GM20431 (cell line): ENCODE measurements at regions not wholly inside any gene's neighbourhood (a gene's known extent, or its start where the extent isn't known, plus 50 kb on each side); places are given as distances from the start of the nearest gene placed in this dataset.

Source experiments
- in situ Hi-C: fragments of 300-500 bp; cut with MseI, MboI; formaldehyde crosslinking; loops from one replicate; pipeline ENCODE4 v1.15.0; 2020; ENCODE audit warnings: low sequenced_read_pairs; ENCODE audit not compliant: unreplicated experiment

DNA sequence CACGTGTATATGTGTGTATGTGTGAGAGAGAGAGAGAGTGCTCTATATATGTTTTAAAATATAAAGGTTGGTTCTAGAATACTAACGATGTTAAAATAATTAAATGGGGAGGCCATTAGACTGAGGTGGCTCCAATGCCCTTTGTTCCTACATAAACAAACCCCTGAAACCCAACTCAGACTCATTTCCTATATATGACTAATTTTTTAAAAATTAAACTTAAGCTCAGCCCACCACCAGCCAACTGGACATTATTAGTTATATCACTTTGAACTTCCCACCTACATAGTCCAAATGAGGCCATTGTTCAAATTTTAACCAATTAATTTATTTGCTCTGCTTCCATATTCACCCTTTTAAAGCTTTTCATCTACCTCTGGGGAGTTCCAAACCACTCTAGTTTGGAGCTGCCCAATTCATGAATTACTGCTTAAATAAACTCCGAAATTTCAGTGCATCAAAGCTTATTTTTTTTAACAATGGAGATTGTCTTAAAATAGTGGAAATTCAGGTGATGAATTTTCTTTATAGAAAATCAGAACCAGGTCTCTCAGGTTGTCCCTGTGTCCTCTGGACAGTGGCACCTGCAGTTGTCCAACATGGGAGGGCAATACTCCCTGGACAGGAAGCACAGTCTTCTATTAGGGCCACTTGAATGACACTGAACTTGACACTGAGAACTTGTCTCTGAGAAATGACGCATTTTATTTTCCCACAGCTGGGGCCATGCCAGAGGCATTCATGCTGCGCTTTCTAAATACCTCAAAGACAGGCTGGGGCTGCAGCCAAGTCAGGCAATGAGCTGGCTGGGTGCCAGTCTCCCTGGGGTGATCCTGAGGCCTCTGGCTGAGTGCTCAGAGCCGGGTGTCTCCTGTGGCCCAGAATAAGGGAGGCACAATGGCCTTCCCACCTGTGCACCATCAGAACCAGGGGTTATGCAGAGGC, 109.5 kb upstream of the TMEM72 start:
- in situ Hi-C loops = no loop called here

DNA sequence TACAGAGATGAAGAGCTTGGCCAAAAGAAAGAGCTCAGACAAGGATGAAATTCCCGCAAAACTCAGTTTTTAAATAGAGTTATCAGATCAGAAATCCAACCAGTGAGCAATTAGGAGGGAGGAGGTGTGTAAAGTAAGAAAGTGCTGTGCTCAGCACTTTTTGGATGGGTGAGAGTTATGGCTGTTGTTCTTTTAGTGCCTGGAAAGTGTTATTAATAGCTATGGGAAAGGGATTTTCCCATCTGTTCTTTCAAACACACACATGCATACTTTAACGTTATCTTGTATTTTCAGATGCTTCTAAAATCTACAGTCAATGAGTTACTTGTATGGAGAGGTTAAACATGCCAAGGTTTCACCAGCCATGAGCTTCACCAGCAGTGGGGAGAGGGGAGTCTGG, 107.3 kb upstream of the TMEM72 start:
- in situ Hi-C loops = no loop called here

DNA sequence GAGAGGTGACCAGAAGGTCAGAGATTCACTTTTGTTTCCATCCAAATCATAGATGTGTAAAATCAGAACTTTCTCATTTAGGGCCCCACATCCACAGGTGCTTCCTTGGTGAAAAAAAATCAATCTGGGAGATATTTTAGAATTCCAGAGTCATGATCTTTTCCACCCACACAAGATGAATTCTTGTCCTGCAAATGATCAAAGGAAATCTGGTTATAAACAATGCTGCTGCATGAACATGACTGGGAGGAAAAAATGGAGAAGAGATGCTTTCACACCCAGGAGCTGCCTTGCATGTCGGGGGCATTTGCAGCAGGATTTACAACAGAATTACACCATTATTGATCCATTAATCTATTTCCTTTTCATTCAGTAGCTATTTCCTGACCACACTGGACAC, 106.5 kb upstream of the TMEM72 start:
- in situ Hi-C loops = no loop called here

DNA sequence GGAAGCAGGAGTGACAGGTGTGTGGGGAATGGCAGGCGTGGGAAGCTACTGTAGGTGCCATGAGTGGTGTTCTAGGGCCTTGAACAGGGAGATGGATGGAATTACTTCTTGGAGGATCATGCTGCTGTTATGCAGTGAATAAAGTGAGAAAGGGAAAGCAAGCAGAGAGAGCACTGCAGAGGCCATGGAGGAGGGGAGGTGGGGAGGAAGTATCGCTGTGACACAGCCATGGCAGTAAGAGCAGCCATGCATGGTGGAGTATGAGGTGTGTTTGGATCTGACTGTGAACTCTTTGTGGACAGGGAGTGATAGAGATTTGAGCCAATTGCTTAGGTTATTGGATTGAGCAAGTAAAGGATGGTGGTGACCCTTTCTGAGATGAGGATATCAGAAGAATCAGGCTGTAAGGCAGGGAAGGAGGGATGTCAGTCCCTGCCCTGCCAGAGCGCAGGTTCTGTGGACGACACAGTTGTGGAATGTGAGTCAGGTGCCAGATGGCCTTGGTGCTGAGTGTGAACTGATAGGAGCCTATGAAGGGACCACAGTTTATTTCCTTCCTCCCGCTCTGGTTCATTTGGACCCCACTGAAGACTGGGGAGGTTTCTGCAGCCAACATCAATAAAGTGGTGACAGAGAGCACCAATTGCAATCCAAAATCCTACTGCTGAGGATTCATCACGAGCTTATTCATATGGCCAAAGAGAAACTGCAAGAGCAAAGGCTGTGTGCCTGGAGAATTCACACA, 105.5 kb upstream of the TMEM72 start:
- in situ Hi-C loops = no loop called here

DNA sequence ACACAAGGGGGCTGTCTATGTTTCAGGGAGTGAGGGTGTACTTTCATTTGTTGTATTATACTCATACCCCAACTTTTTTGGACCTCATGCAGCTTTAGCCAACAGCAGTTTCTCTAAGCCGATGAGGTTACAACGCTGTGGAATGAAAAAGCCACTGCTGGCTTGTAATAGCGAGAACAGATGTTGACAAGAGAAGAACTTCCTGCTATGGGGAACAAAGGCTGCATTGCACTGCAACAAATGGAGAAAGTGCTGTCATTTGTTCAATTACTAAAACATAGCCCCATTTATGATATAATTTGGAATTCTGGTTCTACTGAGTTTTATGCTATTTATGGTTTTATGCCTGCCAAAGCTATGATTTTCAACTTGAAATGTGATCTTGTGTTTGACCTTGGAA, 104.2 kb upstream of the TMEM72 start:
- in situ Hi-C loops = no loop called here

DNA sequence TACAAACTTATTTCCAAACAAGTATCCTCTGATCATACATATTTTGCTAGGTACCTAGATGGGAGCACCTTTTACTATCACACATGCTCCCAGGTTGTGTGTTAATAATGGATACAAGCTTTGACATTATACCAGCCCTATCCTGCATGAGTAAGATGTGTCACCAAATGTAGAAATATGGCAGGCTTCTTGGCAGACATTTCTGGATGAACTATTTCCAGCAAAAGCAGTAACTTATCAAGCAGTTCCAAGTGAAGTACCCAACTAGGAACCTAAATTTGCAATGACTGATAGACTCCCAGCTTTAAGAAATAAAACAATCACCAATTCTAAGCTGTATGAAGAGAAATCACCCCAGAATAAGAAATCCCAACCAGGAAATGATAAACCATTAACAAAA, 103.7 kb upstream of the TMEM72 start:
- in situ Hi-C loops = no loop called here

DNA sequence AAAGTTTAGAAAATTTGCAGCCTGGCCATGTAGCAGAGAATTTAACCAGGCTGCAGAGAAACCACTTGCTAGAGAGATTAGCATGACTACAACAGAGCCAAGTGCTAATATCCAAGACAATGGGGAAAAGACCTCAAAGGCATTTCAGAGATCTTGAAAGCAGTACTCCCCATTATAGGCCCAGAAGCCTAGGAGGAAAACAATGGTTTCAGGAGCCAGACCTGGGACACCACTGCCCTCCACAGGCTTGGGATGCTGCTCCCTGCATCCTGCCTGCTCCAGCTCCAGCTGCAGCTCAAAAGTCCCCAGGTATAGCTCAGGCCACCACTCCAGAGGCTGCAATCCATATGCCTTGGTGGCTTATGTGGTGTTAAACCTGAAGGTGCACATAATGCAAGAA, 101.5 kb upstream of the TMEM72 start:
- in situ Hi-C loops = no loop called here

DNA sequence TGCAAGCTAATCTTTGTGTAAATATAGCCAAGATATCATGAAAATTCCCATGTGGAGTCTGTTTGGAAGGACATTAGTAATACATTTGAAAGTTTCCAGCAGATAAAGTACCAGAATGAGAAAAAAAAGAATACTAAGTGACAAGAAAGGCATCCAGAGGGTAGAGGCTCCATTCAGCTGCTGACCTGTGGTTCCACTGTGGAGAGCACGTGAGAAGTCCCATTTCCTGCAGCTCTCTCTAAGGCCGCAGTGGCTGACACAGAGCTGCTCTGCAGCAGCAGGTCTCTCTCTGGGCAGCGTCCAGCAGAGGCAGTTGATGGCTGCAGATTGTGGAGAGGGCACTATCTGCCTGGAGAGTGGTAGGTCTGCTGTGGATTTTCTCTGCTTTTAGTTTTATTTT, 100.1 kb upstream of the TMEM72 start:
- in situ Hi-C loops = no loop called here

DNA sequence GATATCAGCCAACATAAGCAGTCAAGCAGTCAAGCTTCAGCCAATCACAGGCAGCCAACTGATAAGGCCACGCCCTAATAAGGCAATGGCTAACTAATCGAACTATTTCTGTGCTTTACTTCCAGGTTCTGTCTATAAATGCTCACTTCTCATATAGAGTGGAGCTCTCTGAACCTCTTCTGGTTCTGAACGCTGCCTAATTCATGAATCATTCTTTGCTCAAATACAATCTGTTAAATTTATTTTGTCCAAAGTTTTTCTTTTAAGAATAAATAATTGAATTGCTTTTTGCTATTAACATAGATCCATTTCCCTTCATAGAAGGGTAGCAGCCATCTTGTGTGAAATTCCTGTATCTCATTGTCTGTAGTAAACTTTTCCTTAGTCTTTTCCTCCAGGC, 97.9 kb upstream of the TMEM72 start:
- in situ Hi-C loops = no loop called here

DNA sequence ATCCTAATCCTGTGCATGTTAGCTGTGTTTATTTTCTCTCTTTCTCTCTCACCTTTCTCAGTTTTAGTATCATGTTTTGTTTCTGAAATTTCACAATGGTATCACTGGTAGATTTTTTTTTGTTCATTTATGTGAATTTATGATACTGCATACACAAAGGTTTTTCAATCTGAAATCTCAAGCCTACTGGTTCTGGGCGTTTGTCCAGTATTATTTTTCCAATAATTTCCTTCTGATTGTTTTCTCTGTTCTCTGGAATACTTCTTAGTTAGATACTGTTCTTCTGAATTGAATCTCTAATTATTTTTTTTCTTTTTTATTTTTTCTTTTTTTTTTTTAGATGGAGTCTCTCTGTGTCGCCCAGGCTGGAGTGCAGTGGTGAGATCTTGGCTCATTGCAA, 96.2 kb upstream of the TMEM72 start:
- in situ Hi-C loops = no loop called here

DNA sequence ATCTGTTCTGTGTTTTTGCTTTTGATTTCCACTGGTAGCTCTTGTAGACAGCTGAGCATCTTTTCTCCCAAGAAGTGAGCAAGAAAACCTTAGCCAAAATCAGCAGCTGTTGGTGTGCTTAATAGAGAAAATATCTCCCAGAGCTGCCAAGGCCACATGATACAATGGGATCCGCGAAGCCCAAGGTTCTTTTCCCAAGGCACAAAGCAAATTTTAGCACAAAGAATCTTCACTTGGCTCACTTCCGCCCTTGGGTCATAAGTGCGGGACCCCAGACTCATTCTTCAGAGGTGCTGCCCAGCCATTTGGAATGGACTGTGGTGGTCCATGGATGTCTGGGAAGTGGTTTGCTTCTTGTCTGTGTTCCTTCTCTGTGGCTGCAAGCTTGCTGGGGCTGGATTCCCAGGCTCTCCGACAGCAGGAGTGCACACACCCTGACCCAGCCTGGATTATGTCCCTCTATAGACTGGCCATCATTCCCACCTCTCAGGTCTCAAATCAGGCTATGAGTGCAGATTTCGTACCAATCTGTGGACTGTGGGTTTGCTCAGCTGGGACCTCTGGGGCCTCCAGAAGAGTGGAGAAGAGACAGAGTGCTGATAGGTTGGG, 93.0 kb upstream of the TMEM72 start:
- in situ Hi-C loops = no loop called here

DNA sequence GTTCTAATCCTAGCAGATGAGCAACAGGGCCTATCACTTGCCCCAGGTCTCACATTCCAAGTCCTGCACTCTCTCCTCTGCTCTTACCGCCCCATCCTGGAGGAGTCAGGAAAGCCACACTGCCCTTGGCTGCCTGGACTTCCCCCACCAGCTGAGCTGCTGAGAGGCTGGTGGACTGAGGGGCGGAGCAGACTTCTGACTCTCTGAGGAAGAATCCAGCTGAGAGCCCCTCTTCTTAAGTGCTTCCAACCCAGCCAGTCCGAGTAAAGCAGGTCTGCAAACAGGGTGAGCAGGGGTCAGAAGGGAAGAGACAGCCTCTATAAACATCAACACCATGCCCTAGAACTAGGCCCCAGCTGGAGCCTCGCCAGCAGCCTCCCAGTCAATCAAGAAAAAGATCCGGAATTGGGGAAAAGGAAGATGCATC, 92.4 kb upstream of the TMEM72 start:
- in situ Hi-C loops = no loop called here

DNA sequence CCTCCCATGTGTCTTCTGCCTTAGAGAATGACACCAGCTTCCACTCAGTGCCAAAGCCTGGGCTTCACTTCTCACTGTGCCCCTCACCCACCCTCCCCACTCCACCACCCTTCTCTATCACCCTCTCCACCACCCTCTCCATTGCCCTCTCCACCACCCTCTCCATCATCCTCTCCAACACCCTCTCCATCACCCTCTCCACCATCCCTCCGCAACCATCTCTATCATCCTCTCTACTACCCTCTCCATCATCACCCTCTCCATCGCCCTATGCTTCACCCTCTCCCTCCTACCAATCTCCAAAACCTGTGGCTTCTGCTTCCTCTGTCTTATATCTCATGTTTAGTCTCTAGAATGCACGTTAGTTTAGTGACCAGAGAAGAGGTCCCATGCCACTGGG, 91.0 kb upstream of the TMEM72 start:
- in situ Hi-C loops = no loop called here

DNA sequence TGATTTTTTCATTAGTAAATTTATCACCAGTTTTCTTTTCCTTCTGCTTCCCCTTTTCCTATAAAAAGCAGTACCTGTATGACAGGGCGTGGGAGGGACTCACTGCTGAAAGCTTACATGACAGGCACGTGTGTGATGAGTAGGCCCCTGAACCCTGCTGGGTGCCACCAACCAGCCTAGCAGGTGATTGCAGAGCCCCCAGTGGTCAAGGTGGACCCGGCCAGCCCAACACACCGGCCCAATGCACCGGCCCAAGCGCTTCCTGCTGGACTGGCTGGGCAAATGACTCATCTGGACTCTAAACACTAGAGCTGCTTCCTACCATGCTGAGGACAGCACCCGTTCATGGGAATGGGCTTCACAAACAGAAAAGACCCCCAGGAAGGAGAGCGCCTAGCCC, 89.8 kb upstream of the TMEM72 start:
- in situ Hi-C loops = no loop called here

DNA sequence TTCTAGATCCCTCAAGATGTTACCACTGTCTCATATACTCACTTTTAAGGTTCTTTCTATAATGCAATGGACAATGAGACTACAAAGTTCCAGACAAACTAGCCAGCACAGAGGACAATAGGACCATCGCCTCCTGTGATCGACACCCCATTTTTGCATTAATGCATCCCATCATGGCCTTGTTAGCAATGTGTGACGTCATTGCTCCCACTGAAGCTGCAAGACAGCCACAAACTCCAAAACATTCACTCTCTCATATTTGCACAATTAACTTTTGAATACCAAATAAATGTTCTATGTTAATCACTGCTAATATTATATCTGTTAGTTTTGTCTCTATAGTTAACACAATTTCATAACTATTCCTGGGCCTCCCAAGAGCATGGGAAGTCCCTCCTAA, 88.8 kb upstream of the TMEM72 start:
- in situ Hi-C loops = no loop called here

DNA sequence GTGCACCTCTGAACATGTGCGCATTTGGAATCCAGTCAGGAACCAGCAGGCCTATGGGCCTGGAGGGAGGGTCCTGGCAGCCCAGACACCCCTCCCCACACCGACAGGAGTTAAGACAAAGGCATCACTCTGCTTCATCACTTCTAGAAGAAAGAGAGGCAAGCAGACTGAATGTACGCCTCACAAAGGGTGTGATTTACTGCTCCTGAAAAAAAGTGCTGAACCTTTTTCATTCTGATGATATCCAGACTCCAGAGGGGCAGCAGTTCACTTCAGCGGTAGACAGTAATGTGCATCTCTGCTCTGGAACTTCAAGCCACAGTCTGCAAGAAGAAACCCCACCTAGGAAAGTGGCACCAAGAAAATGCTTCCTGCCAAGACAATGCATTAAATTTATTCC, 88.2 kb upstream of the TMEM72 start:
- in situ Hi-C loops = no loop called here

DNA sequence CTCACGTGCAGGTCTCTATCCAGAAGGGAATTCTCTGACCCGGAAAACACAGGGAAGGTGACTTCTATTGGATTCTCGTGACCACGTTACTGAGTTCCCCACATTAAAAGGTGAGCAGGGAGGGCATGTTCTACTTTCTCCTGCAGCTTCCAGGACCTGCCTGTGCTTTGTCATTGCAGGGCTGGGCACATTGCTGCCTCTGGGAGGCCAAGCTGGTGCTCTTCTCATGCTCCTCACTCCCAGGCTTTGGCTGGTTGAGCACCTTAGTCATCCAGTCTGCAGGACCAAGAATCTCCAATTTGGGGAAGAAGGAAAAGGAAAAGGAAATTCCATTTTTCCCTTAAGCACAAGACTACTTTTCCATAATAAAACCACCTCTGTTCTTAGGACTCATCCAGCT, 86.5 kb upstream of the TMEM72 start:
- in situ Hi-C loops = no loop called here

DNA sequence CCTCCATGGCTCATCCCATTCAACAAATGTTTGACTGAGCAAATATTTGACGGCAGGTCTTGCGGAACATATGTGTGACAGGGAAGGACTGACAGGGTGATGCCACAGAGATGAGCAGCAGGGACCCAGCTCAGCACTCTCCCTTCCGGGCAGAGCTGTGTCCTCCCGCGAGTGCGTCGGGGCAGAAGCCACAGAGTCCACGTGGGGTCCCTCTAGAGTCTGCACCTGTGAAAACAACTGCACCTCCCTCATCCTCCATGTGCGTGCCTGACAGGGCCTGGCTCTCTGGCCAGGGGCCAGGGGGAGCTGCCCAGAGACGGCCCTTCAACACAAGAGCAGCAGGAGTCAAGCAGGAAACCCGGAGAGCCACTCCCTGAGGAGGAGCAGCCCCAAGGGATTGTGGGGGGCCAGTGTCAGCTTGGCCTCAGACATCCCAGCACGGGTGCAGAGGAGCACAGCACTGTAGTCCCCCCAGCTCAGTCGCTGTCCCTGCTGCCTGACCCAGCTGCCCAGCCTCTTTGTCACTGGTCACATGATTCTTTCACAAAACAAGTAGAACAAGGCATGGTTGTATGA, 83.6 kb upstream of the TMEM72 start:
- in situ Hi-C loops = no loop called here

DNA sequence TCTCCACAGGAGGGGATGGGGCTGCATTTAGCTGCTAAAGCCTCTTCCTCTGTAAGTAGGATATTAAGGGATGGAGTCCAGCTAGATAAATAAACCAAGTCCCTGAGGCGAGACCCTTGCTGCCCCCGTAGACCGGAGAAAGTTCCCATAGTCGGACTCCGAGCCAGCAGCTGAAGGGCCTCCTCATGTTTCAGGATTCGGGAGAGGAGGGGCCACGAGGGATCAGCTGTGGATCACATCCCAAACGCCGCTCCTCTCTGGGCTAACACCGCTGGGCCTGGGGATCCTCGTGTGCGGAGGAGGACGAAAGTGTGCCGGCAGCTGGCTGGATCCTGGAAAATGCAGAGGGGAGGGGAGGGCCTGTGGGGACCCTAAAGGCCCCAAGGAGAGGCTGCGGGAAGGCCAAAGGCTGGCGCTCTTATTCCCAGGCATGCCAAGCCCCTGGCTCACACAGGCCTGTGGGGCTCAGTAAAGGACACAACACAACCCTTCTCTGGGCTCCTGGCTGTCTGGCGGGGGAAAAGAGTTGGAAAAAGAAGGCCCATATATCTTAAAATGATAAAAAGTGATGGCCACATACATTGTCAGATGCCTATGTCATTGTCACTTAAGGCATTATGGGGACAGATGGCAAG, 82.5 kb upstream of the TMEM72 start:
- in situ Hi-C loops = no loop called here

DNA sequence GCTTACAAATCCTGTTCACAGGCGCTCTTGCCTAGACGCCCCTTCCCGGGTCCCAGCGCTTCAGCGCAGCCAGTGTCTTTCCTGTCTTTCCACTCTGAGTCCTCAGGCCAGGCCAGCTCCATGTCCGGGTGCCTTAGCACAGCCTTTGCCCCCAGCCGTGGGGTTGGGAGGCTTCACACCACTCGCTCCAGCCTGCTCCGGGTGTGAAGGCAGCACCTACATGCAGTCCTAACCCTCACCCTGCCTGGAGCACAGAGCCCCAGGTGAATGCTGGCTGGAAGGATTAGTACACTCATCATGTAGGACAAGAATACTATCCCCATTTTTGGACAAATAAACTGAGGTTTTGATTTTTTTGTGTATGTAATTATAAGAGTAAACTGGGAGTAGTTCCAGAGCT, 81.7 kb upstream of the TMEM72 start:
- in situ Hi-C loops = no loop called here
